ENCODE measurements at regions not wholly inside any gene's neighbourhood (a gene's known extent, or its start where the extent isn't known, plus 50 kb on each side); places are given as distances from the start of the nearest gene placed in this dataset.

DNA sequence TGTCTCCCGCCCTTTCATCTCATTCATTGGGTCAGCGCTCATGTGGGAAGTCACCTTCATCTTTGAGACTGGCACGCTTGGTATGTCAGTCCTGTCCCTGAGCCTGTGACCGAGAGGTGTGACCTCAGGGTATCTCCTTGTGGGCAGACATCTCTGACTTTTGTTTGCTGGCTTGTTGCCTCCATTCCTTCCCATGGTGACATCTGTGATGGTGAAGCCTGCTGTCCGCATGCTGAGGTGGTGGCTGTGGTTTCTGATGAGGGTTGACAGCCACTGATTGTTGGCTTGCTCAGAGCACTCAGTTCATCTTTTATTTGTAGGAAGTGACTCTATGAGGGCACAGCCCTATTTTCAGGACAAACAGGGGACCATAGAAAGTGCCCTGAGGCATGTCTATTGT is 139.2 kb downstream of the SLC4A3 start:
- no peaks in the 10 kb centered on the region for H3K36me3 ChIP-seq
- H4K20me1 ChIP-seq = no peaks in the 10 kb centered on the region
- no peak overlapping the region for H3K4me2 ChIP-seq
- no peaks in the 10 kb centered on the region for H3K4me1 ChIP-seq
- no peak overlapping the region for H3K4me3 ChIP-seq
- no peak overlapping the region for H3K9ac ChIP-seq
- no peak for TF ChIP-seq Cebpa-rat (IDR thresholded peaks at IDR 0.05)
- no peaks in the 10 kb centered on the region for H3K9me3 ChIP-seq
- H3K27me3 ChIP-seq = no peaks in the 10 kb centered on the region
- no peak overlapping the region for H3K27ac ChIP-seq

DNA sequence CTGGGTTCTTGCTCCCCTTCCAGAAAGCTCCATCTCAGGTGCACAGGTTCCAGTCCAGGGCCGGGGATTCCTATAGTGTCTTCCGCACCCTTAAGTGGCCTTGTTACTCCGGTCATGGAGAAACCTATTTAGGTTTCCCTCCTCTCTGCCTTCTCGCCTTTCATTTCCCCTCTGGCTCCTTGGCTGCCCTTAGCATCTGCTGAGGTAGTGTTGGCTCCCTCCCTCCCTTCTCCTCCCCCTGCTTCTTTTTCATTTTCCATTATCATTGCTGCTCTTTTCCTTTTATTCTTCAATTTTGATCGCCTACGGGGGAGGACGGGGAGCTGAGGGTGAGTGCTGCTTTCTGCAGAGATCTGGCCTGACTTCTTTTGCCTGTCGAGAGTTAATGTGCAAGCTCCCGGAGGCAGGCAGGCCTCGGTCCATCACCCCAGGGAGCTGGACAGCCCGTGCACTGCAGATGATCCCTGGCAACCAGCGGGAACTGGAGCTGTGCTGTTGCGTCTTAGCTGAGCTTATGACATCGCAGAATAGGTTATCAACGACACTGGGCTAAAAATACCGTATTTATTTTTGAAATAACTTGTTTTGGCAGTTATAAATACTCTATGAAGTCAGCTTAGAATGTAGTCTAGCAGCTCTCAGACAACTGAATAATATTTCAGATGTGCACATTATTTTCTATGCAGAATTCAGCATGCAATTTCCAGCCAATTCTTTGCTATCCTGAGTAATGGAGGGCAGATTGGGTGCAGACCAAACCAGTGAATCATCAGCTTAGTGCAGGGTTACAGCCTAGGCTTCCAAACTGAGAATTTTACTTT is 141.9 kb downstream of the SLC4A3 start:
- Histone ChIP-seq H3K9ac (no peak overlapping the region), H3K4me3 (no peak overlapping the region), H3K36me3 (no peaks in the 10 kb centered on the region), H3K9me3 (no peaks in the 10 kb centered on the region), H4K20me1 (no peaks in the 10 kb centered on the region), H3K4me1 (no peaks in the 10 kb centered on the region), H3K4me2 (no peak overlapping the region), H3K27ac (no peak overlapping the region), H3K27me3 (no peaks in the 10 kb centered on the region)
- no peak for TF ChIP-seq Cebpa-rat (IDR thresholded peaks at IDR 0.05)

DNA sequence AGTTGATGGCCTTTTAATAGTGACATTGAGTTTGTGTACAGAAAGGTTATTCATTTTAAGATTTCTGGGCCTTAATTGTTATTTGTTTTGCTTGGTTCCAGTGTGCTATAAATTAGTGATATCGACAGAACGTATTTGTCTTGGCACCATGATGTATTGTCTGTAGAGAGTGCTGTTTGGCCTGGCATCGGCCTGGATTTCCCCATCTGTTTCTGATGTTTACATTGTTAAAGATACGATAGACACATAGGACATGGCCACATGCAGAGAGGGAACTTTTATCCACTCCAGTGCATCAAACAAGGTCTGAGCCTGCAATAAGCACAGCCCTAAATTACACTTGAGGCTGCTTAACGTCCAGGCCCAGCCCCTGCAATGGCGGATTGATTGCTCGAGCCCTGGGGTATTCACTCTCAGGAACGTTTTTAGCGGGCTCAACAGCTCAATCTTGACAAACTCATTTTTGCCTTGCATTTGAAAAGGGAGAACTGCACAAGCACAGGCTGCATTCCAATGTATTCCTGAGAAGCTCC is 144.7 kb downstream of the SLC4A3 start:
- no peak overlapping the region for H3K4me2 ChIP-seq
- no peaks in the 10 kb centered on the region for H3K9me3 ChIP-seq
- no peak overlapping the region for H3K9ac ChIP-seq
- no peak overlapping the region for H3K27ac ChIP-seq
- no peaks in the 10 kb centered on the region for H3K4me1 ChIP-seq
- no peaks in the 10 kb centered on the region for H4K20me1 ChIP-seq
- H3K27me3 ChIP-seq = no peaks in the 10 kb centered on the region
- no peak for TF ChIP-seq Cebpa-rat (IDR thresholded peaks at IDR 0.05)
- H3K36me3 ChIP-seq = no peaks in the 10 kb centered on the region
- no peak overlapping the region for H3K4me3 ChIP-seq

DNA sequence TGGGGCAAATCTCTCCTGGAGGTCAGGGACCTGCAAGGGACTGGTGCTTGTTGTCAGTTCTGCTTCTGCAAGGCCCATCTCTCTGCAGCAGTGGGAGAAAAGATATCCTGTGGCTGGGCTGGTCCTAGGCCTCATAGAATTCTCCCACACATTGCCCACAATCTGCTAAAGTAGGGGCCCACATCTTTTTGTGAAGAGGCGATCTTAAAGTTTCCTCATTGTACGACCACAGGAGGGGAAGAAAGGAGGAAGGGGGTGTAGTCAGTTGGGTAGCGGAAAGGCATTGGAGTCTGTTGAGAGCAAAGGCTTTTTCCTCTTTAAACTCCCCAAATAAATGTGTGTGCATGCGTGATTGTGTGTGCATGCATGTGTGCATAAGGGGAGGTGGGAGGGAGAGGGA is 145.3 kb downstream of the SLC4A3 start:
- Histone ChIP-seq H3K4me1 (no peaks in the 10 kb centered on the region), H3K4me3 (no peak overlapping the region), H3K4me2 (no peak overlapping the region), H3K27me3 (no peaks in the 10 kb centered on the region), H3K9me3 (no peaks in the 10 kb centered on the region), H3K27ac (no peak overlapping the region), H4K20me1 (no peaks in the 10 kb centered on the region), H3K36me3 (no peaks in the 10 kb centered on the region), H3K9ac (no peak overlapping the region)
- TF ChIP-seq Cebpa-rat (IDR thresholded peaks at IDR 0.05) = no peak

DNA sequence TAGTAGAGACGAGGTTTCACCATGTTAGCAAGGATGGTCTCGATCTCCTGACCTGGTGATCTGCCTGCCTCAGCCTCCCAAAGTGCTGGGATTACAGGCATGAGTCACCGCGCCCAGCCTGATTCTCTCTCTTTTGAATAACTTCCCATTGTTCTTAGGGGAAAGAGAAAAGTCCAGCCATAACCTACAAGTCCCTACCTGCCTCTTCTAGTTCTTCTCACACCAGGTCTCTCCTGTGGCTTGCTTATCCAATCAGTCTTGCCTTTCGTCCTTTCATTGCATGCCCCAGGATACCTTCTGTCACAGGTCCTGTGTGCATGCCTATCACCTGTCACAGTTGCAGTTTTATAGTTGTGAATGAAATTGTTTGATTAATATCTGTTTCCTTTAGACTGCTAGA is 148.1 kb downstream of the SLC4A3 start:
- Histone ChIP-seq H3K9ac (no peak overlapping the region), H3K4me3 (no peak overlapping the region), H3K4me2 (no peak overlapping the region), H3K27ac (no peak overlapping the region), H3K27me3 (no peaks in the 10 kb centered on the region), H3K4me1 (no peaks in the 10 kb centered on the region), H4K20me1 (no peaks in the 10 kb centered on the region), H3K36me3 (no peaks in the 10 kb centered on the region), H3K9me3 (no peaks in the 10 kb centered on the region)
- TF ChIP-seq Cebpa-rat (IDR thresholded peaks at IDR 0.05) = no peak

DNA sequence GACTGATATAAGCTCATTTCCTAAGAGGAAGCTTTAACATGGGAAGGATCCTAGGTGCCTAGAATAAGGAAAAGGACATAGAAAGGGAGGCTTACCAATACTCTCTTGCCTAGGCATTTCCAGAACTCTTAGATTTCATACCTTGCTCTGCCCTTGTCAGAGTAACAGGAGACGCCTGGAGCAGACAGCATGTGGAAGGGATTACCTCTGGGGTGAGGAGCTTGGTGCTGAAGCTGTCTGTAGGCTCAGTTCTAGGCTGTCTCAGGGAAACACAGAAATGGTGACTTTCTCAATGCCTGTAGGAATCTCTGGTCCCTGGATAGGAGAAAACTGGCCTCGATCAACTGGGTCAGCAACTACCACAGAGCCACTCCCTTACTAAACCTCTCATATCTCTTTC is 150.0 kb downstream of the SLC4A3 start:
- Histone ChIP-seq H3K9ac (no peak overlapping the region), H3K9me3 (no peaks in the 10 kb centered on the region), H3K4me3 (no peak overlapping the region), H4K20me1 (no peaks in the 10 kb centered on the region), H3K4me2 (no peak overlapping the region), H3K27me3 (no peaks in the 10 kb centered on the region), H3K36me3 (no peaks in the 10 kb centered on the region), H3K4me1 (no peaks in the 10 kb centered on the region), H3K27ac (no peak overlapping the region)
- TF ChIP-seq Cebpa-rat (IDR thresholded peaks at IDR 0.05) = no peak

DNA sequence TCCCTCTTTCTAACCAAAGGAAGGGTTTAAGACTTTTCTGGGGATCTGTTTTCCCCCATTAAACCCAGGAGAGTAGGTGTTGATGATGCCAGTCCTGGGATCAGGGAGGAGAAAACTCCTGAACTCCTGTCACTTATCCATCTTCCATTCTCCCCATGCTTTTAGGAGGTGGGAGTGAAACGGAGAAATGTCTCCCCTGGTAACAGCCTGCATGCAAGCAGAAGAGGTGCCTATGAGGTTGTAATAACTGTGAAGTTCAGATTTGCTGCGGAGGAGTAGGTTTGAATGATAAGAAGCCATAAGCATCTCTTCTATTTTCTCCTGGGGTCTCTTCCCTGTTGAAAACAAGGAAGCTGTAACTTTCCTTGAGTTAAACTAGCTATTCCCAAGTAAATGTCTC is 150.8 kb downstream of the SLC4A3 start:
- Histone ChIP-seq H4K20me1 (no peaks in the 10 kb centered on the region), H3K36me3 (no peaks in the 10 kb centered on the region), H3K9me3 (no peaks in the 10 kb centered on the region), H3K9ac (no peak overlapping the region), H3K4me1 (no peaks in the 10 kb centered on the region), H3K4me2 (no peak overlapping the region), H3K27ac (no peak overlapping the region), H3K4me3 (no peak overlapping the region), H3K27me3 (no peaks in the 10 kb centered on the region)
- no peak for TF ChIP-seq Cebpa-rat (IDR thresholded peaks at IDR 0.05)

DNA sequence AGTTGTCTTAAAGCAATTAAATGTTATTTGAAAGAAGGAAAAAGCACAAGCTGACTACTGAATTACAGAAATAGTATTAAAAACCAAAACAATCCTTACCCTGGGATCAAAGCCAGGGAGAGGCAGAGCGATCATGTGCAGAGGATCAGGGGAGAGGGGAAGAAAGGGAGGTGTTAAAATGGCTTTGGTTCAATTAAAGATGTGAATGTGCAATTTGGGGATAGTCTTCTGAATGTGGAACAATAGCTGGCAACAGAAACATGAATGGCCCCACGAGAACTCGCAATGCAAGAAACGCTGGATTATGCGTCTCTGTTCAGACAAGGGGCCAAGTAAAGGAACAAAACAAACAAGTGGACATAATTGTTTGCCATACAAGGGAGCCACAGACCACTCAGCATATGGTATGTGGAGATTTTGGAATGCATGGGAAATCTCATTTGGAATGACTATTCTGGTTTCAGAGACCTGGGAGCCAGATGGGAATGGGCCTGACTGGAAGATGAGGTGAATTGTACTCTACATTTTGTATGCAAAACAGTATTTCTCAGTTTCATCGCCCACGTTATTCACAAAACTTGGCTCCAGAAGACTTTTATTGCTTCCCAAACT is 155.4 kb downstream of the SLC4A3 start:
- H3K4me3 ChIP-seq = no peak overlapping the region
- H3K36me3 ChIP-seq = no peaks in the 10 kb centered on the region
- H4K20me1 ChIP-seq = no peaks in the 10 kb centered on the region
- H3K27me3 ChIP-seq = no peaks in the 10 kb centered on the region
- no peak overlapping the region for H3K9ac ChIP-seq
- no peak for TF ChIP-seq Cebpa-rat (IDR thresholded peaks at IDR 0.05)
- no peak overlapping the region for H3K4me2 ChIP-seq
- H3K9me3 ChIP-seq = no peaks in the 10 kb centered on the region
- H3K4me1 ChIP-seq = no peaks in the 10 kb centered on the region
- no peak overlapping the region for H3K27ac ChIP-seq

DNA sequence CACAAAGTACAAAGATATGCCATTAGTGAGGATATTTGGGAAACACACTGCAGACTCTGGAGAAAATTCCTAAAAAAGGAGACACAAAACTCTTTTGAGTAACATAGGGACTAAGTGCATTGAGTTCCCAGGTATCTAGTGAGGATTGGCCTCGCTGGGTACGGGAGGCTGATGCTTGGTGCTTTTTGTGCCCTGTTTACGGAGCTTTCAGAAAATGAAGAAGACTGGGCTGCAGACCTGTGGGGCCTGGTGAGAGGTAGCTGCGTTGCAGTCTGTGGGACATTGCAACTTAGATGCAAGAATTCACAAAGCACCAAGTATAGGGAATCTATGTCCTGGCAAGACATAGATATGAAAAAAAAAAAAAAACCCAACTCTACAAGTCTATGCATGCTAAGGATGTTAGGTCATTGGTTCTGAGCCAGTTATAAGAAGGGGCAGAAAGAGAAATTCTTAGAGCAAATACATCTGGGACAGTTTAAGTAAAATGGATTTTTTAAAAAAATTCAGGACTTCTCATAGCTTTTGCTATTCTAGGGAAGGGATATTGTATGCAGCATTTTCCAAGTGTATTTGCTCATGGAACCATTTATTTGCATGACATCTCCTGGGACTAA is 156.0 kb downstream of the SLC4A3 start:
- Histone ChIP-seq H3K9ac (no peak overlapping the region), H3K4me2 (no peak overlapping the region), H3K4me3 (no peak overlapping the region), H3K27ac (no peak overlapping the region), H3K27me3 (no peaks in the 10 kb centered on the region), H3K4me1 (no peaks in the 10 kb centered on the region), H4K20me1 (no peaks in the 10 kb centered on the region), H3K9me3 (no peaks in the 10 kb centered on the region), H3K36me3 (no peaks in the 10 kb centered on the region)
- TF ChIP-seq Cebpa-rat (IDR thresholded peaks at IDR 0.05) = no peak

DNA sequence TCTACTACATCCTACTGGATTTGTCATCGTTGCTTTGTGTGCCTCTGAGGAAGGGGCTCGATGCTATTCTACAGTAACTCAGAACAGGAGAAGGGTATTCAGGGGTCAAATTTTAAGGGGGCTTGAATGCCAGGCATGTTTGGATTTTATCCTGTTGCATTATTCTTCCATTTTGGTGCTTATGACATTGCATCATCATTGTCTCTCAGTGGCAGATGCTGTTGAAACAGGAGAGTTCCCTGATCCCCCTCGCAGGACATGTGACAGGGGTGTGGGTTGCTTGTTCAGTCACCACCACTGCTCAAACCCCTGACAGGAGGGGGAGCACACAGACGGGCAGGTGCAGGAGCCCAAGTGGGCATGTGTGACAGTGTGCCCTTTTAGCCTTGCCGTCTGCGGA is 156.7 kb downstream of the SLC4A3 start:
- H3K9ac ChIP-seq = no peak overlapping the region
- 0 out of 2 replicates have a peak, but pooled peaks have one; percentile 8 for TF ChIP-seq Cebpa-rat (IDR thresholded peaks at IDR 0.05)
- H3K36me3 ChIP-seq = no peaks in the 10 kb centered on the region
- no peaks in the 10 kb centered on the region for H3K4me1 ChIP-seq
- no peak overlapping the region for H3K4me3 ChIP-seq
- no peak overlapping the region for H3K27ac ChIP-seq
- H4K20me1 ChIP-seq = no peaks in the 10 kb centered on the region
- H3K27me3 ChIP-seq = no peaks in the 10 kb centered on the region
- no peaks in the 10 kb centered on the region for H3K9me3 ChIP-seq
- no peak overlapping the region for H3K4me2 ChIP-seq
